Stimulated activated CD4-positive, alpha-beta T cell treated with anti-CD3 and anti-CD28 coated beads, Interleukin-1b, Interleukin-23, amount 100 ng/mL, for 48 hours (primary cell): ENCODE measurements at regions not wholly inside any gene's neighbourhood (a gene's known extent, or its start where the extent isn't known, plus 50 kb on each side); places are given as distances from the start of the nearest gene placed in this dataset.
"Not testable (repeated sequence)": the region's sequence is repeated elsewhere in the genome, so short reads cannot be mapped to it uniquely, and the experiment has no call there.

Source experiments
- DNase-seq: peaks from one replicate; pipeline ENCODE4 v3.0.0-alpha.2; 2020

- no peak for DNase-seq
Observed at GRCh38 chr5:89597878-89598277, 714.9 kb upstream of the MEF2C start.

DNA sequence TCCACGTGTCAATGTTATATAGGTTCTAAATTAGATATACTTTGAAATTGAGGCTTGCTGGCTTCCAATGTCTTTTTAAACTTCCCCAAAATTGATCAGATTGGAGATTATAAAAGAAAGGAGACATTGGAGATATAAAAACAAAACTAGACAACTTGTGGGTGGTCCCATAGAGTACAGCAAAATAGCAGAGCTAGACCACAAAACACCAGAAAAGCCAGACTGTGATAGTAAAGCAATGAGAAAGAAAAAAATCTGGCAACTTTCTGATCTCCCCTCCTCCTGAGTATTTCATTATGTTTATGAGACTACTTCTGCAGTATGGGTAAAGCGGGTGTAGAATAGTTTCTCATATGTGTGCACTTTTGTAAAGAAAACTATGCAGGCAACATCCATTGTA is 713.8 kb upstream of the MEF2C start:
- no peak for DNase-seq

- DNase-seq: no peak
Observed at GRCh38 chr5:89595056-89595455, 712.1 kb upstream of the MEF2C start.

DNA sequence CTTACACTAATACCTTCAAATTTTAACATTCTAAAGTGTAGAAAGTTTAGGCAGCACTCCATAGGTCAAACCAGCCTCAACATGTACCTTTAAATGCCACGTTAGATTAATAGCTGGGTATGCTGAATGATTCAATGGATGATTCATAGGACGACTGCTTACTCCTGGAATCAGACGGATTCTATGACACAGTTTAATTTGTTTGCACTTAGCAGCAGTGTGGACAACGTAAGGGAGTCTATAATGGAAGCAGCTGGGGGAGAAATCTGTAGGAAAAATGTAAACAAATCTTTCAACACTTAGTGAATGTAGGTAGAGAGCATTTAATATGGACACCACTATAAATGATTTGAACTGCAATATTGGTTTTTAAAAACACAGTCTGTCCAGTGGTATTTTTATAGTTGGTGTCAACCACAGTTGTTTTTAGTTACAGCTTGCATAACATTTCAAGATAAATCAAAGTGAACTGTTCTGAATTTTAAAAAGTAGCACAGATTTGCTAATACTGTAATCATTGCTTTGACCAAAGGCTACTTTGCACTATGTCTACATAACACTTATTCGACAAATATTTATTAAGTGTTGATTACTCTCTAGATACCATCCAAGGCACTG is 701.5 kb upstream of the MEF2C start:
- DNase-seq: no peak

DNA sequence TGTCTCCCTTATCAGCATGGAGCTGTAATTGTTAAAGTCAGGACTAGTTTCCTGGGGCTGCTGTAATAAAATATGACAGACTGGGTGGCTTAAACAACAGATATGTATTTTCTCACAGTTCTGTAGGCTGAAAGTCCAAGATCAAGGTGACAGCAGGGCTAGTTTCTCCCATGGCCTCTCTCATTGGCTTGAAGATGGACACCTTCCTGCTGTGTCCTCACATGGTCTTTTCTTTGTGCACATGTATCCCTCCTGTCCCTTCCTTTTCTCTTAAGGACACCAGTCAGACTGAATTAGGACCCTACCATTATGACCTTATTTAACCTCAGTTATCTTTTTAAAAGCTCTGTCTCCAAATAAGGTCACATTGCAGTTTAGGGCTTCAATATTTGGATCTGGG is 700.5 kb upstream of the MEF2C start:
- no peak for DNase-seq

DNA sequence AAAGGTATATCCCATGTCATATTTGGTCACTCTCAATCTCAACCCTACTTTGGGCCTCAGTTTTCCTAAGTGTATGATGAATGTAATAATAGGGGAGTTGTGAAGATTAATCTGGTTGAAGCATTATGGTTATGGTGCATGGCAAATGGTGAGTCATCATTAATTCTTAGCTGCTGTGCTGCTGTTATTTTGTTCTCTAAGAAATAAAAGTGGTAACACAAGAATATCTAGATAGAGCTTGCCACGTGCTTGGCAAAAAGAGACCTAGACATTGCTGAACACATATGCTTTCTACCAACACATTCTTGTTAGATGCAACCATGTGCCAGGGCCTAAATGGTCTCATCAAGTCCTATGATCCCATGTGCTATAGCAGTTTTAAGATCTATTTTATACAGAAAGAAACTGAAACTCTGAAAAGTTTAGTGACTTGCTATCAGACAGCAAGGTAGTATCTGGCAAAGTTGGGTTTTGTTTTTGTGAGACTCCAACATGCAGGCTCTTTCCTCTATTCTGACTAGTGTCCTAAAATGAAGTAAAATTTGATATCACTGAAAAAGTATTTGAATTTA is 699.9 kb upstream of the MEF2C start:
- DNase-seq: no peak

- DNase-seq: no peak
Observed at GRCh38 chr5:89580976-89581375, 698.0 kb upstream of the MEF2C start.

DNA sequence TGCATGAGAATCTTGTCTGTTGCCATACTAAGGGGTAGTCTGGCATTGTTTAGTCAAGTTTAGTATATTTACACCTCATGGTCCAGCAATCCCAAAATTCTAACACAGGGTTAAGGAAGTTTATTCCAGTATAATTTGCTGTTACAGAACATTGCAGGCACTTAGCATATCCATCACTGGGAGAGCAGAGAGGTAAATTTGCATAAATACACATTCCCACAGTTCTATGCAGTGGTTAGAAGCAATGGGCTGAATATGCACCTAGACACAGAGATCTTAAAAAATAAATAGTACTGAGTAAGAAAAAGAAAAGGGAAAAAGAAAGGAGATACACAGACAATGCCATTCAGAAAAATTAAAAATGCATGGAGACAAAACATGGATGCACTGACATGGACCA is 692.3 kb upstream of the MEF2C start:
- no peak for DNase-seq

GRCh38 chr5:89573345-89573744 is 690.4 kb upstream of the MEF2C start:
- DNase-seq: no peak

- no peak for DNase-seq
Observed at GRCh38 chr5:89572696-89573095, 689.7 kb upstream of the MEF2C start.

GRCh38 chr5:89570557-89570956 is 687.6 kb upstream of the MEF2C start:
- DNase-seq: no peak

GRCh38 chr5:89566340-89566739 is 683.4 kb upstream of the MEF2C start:
- DNase-seq: no peak

DNA sequence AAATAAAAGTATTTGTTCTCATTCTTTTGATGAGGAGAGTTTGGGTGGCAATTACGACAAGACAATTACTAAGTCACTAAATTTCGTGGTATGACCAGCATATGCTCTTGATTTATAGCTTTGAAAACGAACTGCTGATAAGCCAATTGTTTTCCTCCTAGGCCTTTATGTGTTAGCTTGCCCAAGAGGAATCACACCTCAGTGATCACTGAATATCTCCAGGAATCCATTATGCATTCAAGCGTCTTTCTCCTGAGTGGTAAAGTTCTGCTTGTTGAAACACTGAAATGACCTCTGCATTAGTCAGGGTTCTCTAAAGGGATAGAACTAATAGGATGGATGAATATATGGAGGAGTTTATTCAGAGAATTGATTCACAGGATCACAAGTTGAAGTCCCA is 677.7 kb upstream of the MEF2C start:
- DNase-seq: no peak

- DNase-seq: no peak
Observed at GRCh38 chr5:89556215-89556913, 673.4 kb upstream of the MEF2C start.

GRCh38 chr5:89546657-89547056 is 663.7 kb upstream of the MEF2C start:
- no peak for DNase-seq

GRCh38 chr5:89545626-89546025 is 662.6 kb upstream of the MEF2C start:
- DNase-seq: no peak

GRCh38 chr5:89545076-89545475 is 662.1 kb upstream of the MEF2C start:
- no peak for DNase-seq

DNA sequence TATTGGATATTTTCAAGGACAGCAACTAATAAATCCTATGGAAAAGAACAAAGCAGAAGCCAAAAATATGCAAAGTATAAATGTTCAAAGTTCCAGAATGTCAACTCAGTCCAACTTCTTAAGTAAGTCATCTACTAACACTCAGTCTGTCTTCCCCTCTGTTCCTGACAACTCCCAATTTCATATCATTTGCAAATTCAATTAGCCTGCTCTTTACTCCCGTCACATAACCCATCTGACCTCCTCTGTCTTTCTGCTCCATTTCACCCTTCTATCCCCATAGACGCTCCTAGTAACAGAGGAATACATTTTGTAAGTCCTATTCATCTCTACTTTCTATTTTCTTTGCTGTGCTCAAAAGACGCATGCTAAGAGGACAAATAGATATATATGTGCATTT is 659.8 kb upstream of the MEF2C start:
- no peak for DNase-seq

DNA sequence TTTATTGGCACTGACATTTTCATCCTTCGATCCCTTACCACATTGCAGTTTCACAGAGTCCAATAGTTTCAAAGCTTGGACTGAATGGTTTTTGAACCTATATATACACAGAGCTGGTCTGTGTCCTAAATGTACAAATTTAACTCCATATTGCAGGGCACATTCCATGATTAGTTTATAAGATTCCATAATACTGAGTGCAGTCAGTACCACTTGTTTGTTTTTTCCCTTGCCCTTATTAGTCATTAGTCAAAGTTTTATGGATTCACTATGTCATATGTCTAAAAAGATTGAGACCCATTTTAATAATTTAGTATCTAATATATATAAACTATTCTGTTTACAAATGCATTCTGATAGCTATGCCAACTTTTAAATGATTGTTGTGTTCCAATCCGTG is 654.8 kb upstream of the MEF2C start:
- DNase-seq: no peak

- no peak for DNase-seq
Observed at GRCh38 chr5:89536020-89536419, 653.0 kb upstream of the MEF2C start.

GRCh38 chr5:89535411-89535810 is 652.4 kb upstream of the MEF2C start:
- DNase-seq: no peak

GRCh38 chr5:89534331-89534730 is 651.3 kb upstream of the MEF2C start:
- no peak for DNase-seq

DNA sequence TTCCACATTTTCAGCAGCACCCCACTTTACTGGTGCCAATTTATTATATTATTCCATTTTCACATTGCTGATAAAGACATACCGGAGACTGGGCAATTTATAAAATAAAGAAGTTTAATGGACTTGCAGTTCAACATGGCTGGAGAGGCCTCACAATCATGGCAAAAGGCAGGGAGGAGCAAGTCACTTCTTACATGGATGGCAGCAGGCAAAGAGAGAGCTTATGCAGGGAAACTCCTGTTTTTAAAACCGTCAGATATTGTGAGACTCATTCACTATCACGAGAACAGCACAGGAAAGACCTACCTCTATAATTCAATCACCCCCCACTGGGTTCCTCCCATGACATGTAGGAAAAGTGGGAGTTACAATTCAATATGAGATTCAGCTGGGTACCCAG is 641.8 kb upstream of the MEF2C start:
- DNase-seq: no peak

- DNase-seq: not testable (repeated sequence)
Observed at GRCh38 chr5:89523867-89524266, 640.9 kb upstream of the MEF2C start.

- DNase-seq: no peak
Observed at GRCh38 chr5:89520771-89521170, 637.8 kb upstream of the MEF2C start.
